ENCODE measurements at regions not wholly inside any gene's neighbourhood (a gene's known extent, or its start where the extent isn't known, plus 50 kb on each side); places are given as distances from the start of the nearest gene placed in this dataset.

- DNase-seq (ENCODE audit: extremely low spot score), result no peak
- ChIA-PET POLR2A (no interaction called here), CTCF (interaction anchor here (1.0 to 1.6 kb wide), 2 partner anchors 10 to 176 kb away, joined by 3 to 5 read pairs; no protein-coding TSS in a partner anchor)
- TF ChIP-seq, protein P1, sequence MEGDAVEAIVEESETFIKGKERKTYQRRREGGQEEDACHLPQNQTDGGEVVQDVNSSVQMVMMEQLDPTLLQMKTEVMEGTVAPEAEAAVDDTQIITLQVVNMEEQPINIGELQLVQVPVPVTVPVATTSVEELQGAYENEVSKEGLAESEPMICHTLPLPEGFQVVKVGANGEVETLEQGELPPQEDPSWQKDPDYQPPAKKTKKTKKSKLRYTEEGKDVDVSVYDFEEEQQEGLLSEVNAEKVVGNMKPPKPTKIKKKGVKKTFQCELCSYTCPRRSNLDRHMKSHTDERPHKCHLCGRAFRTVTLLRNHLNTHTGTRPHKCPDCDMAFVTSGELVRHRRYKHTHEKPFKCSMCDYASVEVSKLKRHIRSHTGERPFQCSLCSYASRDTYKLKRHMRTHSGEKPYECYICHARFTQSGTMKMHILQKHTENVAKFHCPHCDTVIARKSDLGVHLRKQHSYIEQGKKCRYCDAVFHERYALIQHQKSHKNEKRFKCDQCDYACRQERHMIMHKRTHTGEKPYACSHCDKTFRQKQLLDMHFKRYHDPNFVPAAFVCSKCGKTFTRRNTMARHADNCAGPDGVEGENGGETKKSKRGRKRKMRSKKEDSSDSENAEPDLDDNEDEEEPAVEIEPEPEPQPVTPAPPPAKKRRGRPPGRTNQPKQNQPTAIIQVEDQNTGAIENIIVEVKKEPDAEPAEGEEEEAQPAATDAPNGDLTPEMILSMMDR (IDR thresholded peaks at IDR 0.05; ENCODE audit: control extremely low read depth, extremely low read depth, low read depth, missing control alignments), result no peak
Measured at GRCh38 chr10:79018521-79019011, 50.2 kb upstream of the ZMIZ1 start.

Data from GM10248 (cell line).